ENCODE measurements at regions not wholly inside any gene's neighbourhood (a gene's known extent, or its start where the extent isn't known, plus 50 kb on each side); places are given as distances from the start of the nearest gene placed in this dataset.

DNA sequence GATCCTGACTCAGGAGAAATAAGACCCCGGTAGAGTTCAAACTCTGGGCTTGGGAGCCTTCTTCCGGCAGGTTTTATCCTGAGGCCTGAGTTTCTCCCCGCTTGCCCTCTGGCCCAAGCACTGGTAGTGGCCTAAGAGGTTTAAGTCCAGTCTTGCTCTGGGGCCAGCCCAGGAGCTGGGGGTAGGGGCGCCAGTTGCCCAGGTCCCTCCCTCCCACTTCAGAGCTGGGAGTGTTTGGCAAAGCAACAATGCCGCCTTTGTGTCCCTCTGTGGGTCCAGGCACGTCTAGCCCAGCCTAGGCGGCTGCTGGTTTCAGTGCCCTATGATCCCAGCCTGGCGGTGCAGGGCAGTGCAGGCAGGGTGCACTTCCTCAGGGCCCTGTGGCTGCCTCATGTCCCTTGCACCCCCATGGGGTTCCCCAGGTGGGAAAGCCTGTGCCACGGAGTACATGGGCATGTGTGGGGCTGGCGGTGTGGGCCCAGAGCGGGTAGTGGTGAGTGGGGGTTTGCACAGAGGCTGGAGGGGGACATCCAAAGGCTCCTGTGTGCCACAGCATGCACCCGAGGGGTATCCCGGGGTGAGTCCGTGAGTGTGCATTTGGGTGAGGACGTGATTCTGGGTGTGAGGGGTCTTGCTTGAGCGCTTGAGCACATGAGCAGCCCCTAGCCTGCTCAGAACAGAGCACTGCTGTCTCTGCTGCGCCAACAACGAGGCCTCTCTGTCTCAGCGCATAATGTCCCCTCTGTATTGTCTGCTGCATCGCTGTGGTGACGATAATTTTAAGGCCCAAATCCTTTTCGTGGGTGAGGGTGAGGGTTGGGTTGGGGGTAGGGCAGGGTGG is 61.7 kb upstream of the PSD2 start:
- DNase-seq: no peak

DNA sequence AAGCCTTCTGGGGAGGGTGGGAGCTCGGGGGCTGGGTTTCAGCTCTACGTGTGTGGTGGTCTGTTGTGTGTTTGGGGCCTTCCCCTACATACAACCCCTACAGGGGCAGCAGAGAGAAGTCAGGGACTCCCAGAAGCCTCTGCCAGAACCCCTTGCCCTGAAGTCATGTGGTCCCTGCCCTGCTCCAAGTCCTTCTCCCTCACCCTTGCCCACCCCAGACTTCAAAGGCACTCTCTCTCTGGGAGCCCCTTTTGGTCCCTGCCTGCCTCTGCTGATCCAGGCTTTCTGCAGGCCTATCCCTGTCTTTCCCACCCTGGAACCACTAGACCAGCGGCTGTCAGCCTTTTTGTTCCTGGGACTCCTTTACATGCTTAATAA is 61.1 kb upstream of the PSD2 start:
- no peak for DNase-seq

GRCh38 chr5:139738193-139739149 is 57.1 kb upstream of the PSD2 start:
- DNase-seq: no peak

GRCh38 chr5:139739150-139739974 is 56.2 kb upstream of the PSD2 start:
- no peak for DNase-seq

- no peak for DNase-seq
These were observed 55.2 kb upstream of the PSD2 start for GRCh38 chr5:139740138-139740991.

GRCh38 chr5:139740992-139741672 is 54.5 kb upstream of the PSD2 start:
- no peak for DNase-seq

DNA sequence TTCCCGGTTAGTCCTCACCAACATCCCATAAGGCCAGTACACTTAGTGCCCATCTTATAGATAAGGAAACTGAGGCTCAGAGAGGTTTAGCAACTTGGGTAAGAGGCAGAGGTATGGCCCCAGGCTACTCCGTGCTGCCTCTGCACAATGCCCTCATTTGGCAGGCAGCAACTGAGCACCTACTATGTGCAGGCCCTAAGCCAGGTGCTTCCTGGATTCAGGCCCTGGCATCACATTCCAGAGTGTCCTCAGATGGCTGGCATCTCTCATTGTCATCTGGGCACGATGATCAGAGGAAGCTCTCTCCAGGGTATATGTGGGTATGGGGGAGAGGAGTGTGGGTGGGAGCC is 53.8 kb upstream of the PSD2 start:
- DNase-seq: no peak

DNA sequence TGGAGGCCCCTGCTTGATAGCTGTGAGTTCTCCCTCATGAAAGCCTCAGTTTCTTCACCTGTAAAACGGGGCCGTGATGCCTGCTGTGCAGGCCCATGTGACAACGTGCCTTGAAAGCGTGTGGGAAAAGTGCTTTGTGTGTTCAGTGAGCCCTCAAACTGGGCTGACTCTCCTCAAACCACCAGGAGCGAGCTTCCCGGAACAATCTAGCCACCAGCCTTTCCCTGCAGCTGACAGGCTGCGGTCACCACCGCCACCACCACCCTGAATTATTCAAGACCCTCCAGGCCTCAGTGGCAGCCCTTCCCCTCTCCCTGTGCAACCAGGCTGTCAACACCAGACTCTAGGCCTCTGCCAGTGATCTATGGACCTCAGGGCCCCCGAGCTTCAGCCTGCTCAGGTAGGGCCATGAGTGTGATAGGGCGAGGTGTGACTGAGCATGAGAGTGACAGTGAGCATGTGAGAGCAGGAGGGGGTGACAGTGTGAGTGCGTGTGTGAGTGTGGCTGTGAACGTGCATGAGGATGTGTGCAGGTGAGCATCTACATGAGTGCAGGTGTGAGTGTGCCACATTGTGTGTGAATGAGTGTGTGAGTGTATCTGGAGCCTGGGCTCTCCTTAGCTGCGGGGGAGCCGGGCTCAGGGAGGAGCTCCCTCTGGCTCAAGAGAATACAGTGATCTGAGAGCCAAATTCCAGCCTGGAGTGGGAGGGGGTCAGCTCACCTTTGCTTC is 53.3 kb upstream of the PSD2 start:
- no peak for DNase-seq

GRCh38 chr5:139743001-139743771 is 52.4 kb upstream of the PSD2 start:
- DNase-seq: no peak

DNA sequence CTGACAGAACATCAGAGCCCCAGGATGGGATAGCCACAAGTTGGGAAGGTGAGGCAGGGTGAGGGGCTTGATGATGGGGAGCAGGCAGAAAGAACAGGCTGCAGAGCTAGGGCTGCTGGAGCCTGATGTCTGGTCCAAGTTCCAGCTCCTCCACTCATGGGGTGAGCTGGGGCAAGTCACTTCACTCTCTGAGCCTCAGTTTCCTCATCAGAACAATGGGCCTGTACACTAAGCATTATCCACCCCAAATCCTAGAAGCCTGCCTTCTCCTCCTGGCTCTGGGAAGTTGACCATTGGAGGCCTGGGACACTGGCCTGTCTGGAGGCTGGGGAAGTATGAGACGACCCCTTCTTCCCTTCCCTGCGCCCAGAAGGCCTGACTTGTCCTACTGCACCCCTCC is 51.8 kb upstream of the PSD2 start:
- DNase-seq: no peak

DNA sequence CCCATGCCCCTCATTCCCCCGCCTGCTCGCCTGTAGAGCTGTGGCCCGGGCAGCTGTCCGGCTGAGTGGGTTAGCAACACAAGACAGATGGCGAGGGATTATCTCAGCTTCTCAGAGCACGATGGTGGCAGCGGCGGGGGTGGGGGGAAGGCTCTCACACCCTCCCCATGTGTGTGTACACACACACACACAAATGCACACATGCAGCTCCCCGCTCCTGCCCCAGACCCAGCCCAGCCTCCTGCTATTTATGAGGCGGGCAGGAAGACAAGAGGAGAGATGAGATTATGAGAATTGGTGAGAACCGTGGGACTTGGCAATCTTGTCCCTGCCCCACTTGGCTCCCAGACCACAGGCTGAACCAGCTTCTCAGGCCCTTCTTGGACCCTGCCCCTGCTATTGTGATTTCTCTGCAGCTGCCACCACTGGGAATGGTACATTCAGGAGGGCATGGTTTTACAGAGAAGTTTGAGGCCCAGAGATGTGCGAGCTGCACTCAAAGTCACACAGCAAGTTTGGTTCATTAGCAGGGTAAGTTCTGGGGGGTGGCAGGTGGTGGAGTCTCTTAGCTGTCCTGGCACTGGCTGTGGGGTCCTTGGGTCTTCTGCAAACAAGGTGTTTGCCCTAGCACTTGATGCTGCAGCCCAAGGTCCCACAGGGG is 51.0 kb upstream of the PSD2 start:
- no peak for DNase-seq

DNA sequence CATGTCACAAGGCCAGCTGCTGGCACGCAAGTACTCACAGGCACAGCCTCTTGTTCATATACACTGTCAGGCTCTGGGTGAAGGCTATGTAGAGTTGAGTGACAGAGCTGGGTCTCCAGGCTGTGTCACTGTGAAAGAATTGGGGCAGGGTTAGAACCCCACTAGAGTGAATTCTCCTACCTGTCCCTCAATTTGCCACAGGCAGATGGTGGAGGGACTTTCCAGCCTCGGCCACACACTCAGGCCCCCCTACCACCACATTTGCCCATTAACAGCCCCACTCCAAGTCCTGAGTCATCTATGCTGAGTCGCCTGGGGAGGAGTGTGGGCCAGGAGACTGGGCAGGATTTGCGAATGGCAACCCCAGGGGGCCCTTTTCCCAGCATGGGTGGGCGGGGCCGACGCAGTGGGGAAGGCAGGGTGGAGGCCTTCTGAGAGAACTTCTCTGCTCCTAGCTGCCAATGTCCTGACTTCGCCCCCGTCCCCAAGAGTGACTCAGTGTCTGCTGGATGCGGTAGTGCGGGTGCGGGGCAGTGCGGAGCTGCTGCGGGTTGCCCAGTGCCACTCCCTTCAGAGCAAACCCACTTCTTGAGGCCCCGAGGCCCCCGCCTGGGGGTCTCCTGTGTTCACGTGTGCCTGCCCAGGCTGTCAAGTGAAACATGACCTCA is 50.3 kb upstream of the PSD2 start:
- DNase-seq: no peak

DNA sequence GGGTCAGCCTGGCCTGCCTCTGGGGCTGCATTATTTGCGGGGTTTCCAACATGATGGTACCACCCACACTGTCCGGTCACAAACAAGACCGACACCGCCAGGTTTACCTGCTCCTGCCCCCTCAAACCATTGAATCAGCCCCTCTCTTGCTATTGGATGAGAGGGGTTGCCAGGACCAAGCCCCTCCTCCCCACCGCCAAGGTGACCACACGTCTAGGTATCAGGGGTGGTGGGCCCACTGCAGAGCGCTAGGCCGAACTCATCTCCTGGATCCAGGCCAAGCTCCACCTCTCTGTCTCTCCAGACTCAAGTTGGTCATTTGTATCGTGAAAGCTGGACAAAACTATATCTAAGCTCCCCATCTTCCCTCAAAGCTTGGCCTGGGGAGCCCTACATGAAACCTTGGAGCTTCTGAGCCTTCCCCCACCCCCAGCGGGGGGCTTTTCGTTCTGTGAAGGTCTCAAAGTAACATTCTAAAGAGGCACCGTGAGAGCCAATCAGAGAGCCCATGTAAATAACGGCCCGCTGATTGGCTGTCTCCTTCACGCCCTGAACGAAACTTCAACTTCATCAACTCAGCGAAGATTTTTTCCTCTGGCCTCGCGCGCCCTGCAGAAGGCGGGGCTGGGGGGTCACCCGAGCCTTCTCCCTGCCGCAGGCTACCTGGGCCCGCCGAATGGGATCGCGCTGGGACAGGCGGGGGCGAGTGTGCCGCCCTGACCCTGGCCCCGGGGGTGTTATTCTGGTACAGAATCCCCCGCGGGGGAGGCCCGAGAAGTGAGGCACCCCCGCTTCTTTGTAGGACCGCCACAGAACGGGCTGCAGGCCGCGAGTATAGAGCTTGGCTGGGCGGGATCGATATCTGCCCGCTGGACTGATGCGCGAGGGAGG is 49.6 kb upstream of the PSD2 start:
- peak; percentile 23 to 27 for DNase-seq

Data from activated CD4-positive, alpha-beta T cell treated with anti-CD3 and anti-CD28 coated beads, Interleukin-2, amount 50 U/mL, for 4 hours (primary cell).